ENCODE measurements at regions not wholly inside any gene's neighbourhood (a gene's known extent, or its start where the extent isn't known, plus 50 kb on each side); places are given as distances from the start of the nearest gene placed in this dataset.

DNA sequence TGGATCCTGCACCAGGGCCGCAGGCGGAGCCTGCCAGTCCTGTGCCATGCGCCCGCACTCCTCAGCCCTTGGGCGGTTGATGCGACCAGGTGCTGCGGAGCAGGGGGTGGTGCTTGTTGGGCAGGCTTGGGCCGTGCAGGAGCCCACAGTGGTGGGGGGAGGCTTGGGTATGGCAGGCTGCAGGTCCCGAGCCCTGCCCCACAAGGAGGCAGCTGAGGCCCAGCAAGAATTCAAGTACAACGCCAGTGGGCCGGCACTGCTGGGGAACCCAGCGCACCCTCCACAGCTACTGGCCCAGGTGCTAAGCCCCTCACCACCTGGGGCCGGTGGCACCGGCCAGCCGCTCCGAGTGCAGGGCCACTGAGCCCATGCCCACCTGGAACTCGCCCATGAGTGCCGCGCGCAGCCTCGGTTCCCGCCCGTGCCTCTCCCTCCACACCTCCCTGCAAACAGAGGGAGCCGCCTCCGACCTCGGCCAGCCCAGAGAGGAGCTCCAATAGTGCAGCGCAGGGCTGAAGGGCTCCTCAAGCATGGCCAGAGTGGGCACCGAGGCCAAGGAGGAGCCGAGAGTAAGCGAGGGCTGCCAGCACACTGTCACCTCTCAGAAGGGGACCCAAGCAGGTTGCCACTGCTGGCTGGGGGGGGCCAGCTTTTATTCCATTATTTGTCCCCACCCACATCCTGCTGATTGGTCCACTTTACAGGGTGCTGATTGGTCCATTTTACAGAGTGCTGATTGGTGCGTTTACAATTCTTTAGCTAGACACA lies 339.0 kb upstream of the KLF3 start:
- peaks cover 28 to 40% (median 34%) of the 10 kb centered on the region in 11 experiments for H3K9me3 ChIP-seq (replicated peaks in 1 of 11)
- H3K4me1 ChIP-seq, result peaks cover 4 to 61% (median 9%) of the 10 kb centered on the region in 10 experiments; a peak in 12 of 20 replicates
- no peaks in the 10 kb centered on the region for H4K20me1 ChIP-seq
- H3K9ac ChIP-seq, result no peak overlapping the region
- H3K36me3 ChIP-seq, result 0 out of 22 replicates have a peak, but pooled peaks cover 0 to 8% (median 0%) of the 10 kb centered on the region in 11 experiments
- H3K4me2 ChIP-seq, result no peak overlapping the region
- TF ChIP-seq Cebpa-rat (IDR thresholded peaks at IDR 0.05), result no peak
- H3K27me3 ChIP-seq, result no peaks in the 10 kb centered on the region
- no peak overlapping the region for H3K4me3 ChIP-seq
- no peak overlapping the region for H3K27ac ChIP-seq

GRCh38 chr4:38325629-38325913 lies 338.4 kb upstream of the KLF3 start:
- TF ChIP-seq Cebpa-rat (IDR thresholded peaks at IDR 0.05), result no peak
- Histone ChIP-seq H3K9ac (no peak overlapping the region), H3K4me1 (peaks cover 3 to 61% (median 8%) of the 10 kb centered on the region in 10 experiments; a peak in 11 of 20 replicates), H3K27ac (no peak overlapping the region), H3K36me3 (0 out of 22 replicates have a peak, but pooled peaks cover 0 to 8% (median 0%) of the 10 kb centered on the region in 11 experiments), H3K9me3 (replicated peaks in 1 of 11) (peaks cover 28 to 40% (median 34%) of the 10 kb centered on the region in 11 experiments), H4K20me1 (no peaks in the 10 kb centered on the region), H3K4me2 (no peak overlapping the region), H3K27me3 (no peaks in the 10 kb centered on the region), H3K4me3 (no peak overlapping the region)

DNA sequence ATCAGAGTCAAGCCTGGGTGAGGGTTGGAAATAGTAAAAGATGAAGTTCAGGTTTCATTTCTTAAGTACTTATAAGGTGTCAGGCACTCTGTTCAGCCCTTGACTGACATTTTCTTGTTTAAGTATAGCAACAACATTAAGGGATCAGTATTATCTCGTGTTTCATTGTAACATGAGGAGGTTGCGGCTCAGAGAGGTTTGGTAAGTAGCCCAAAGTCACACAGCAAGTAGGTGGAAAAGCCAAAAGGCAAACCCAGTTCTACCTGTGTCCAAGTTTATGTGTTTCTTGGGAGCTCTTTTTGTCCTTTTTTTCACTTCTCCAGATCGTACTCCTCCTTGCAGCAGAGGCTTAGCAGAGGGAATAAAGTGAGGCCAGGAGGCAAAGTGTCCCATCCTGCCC lies 337.5 kb upstream of the KLF3 start:
- peaks cover 0 to 61% (median 8%) of the 10 kb centered on the region in 10 experiments; a peak in 10 of 20 replicates for H3K4me1 ChIP-seq
- H3K9me3 ChIP-seq (replicated peaks in 1 of 11), result peaks cover 28 to 40% (median 34%) of the 10 kb centered on the region in 11 experiments
- H3K4me3 ChIP-seq, result no peak overlapping the region
- H3K36me3 ChIP-seq, result 0 out of 22 replicates have a peak, but pooled peaks cover 0 to 8% (median 0%) of the 10 kb centered on the region in 11 experiments
- H3K27me3 ChIP-seq, result no peaks in the 10 kb centered on the region
- H3K9ac ChIP-seq, result no peak overlapping the region
- no peak overlapping the region for H3K4me2 ChIP-seq
- no peak for TF ChIP-seq Cebpa-rat (IDR thresholded peaks at IDR 0.05)
- no peaks in the 10 kb centered on the region for H4K20me1 ChIP-seq
- no peak overlapping the region for H3K27ac ChIP-seq

- Histone ChIP-seq H3K27me3 (no peaks in the 10 kb centered on the region), H3K4me3 (no peak overlapping the region), H4K20me1 (no peaks in the 10 kb centered on the region), H3K4me2 (no peak overlapping the region), H3K27ac (no peak overlapping the region), H3K36me3 (0 out of 22 replicates have a peak, but pooled peaks cover 0 to 8% (median 0%) of the 10 kb centered on the region in 11 experiments), H3K9me3 (replicated peaks in 1 of 11) (peaks cover 28 to 40% (median 34%) of the 10 kb centered on the region in 11 experiments), H3K4me1 (peaks cover 0 to 61% (median 8%) of the 10 kb centered on the region in 10 experiments; a peak in 10 of 20 replicates), H3K9ac (no peak overlapping the region)
- no peak for TF ChIP-seq Cebpa-rat (IDR thresholded peaks at IDR 0.05)
These were observed 336.8 kb upstream of the KLF3 start for GRCh38 chr4:38327174-38327573.

DNA sequence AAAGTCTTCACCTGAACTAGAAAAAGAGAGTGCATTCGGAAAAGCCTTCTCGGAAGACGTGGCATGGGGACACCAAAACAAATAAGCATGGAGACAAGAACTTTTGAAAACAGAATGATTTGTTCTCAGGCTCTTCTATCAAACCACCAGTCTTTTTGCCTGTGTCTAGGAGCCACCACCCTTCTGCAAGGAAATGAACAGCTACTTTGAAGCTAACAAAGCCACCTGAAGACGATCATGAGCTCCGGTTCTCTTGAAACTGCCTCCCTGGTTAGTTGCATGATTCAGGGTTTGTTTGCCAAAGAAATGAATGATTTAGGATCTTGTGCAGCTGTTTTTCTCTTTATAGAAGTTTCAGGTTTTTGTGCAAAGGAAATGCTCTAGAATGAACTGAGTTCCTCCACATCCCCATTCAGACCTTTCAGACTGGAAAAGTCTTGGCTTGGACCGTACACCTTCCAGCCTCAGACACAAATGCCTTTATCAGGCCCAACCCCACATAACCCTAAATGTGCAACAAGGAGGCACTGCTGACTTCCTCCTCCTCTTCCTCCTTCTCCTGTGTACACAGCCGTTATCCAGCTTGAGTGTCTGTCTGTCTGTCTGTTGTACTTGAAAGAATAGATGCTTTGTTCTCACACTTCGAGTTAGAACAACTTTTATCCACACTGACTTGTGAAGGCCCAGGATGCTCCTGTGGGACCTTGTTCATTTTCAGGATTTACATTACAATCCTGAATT lies 334.8 kb upstream of the KLF3 start:
- Histone ChIP-seq H3K4me2 (peak overlapping the region in 3 of 11 experiments; percentile 36 to 89 (median 67); a peak in 6 of 22 replicates), H3K36me3 (0 out of 22 replicates have a peak, but pooled peaks cover 0 to 8% (median 0%) of the 10 kb centered on the region in 11 experiments), H3K9ac (no peak overlapping the region), H3K4me3 (no peak overlapping the region), H3K9me3 (replicated peaks in 1 of 11) (peaks cover 24 to 32% (median 31%) of the 10 kb centered on the region in 11 experiments), H3K4me1 (peaks cover 0 to 66% (median 10%) of the 10 kb centered on the region in 10 experiments; a peak in 12 of 20 replicates), H3K27ac (no peak overlapping the region), H3K27me3 (no peaks in the 10 kb centered on the region), H4K20me1 (no peaks in the 10 kb centered on the region)
- no peak for TF ChIP-seq Cebpa-rat (IDR thresholded peaks at IDR 0.05)

GRCh38 chr4:38330321-38330720 lies 333.7 kb upstream of the KLF3 start:
- Histone ChIP-seq H3K9ac (no peak overlapping the region), H3K4me1 (peaks cover 6 to 78% (median 18%) of the 10 kb centered on the region in 10 experiments), H3K27ac (no peak overlapping the region; a peak in 1 of 22 replicates), H4K20me1 (no peaks in the 10 kb centered on the region), H3K4me3 (no peak overlapping the region), H3K27me3 (no peaks in the 10 kb centered on the region), H3K4me2 (peak overlapping the region in 3 of 11 experiments; percentile 52 to 89 (median 65); a peak in 6 of 22 replicates), H3K9me3 (replicated peaks in 1 of 11) (peaks cover 14 to 21% (median 20%) of the 10 kb centered on the region in 11 experiments), H3K36me3 (0 out of 22 replicates have a peak, but pooled peaks cover 0 to 4% (median 0%) of the 10 kb centered on the region in 11 experiments)
- TF ChIP-seq Cebpa-rat (IDR thresholded peaks at IDR 0.05), result no peak

GRCh38 chr4:38330936-38331335 lies 333.1 kb upstream of the KLF3 start:
- Histone ChIP-seq H3K9ac (no peak overlapping the region), H3K27ac (0 out of 22 replicates have a peak overlapping the region, but pooled peaks of 2 of the 11 experiments have one; percentile 9 to 65), H3K4me2 (peak overlapping the region in 3 of 11 experiments; percentile 52 to 89 (median 65); a peak in 6 of 22 replicates), H3K27me3 (no peaks in the 10 kb centered on the region), H3K9me3 (replicated peaks in 1 of 11) (peaks cover 11 to 19% (median 16%) of the 10 kb centered on the region in 11 experiments; a peak in 20 of 22 replicates), H3K4me1 (peaks cover 11 to 84% (median 24%) of the 10 kb centered on the region in 10 experiments), H4K20me1 (no peaks in the 10 kb centered on the region), H3K4me3 (no peak overlapping the region), H3K36me3 (no peaks in the 10 kb centered on the region)
- no peak for TF ChIP-seq Cebpa-rat (IDR thresholded peaks at IDR 0.05)

- Histone ChIP-seq H3K4me1 (peaks cover 11 to 91% (median 25%) of the 10 kb centered on the region in 10 experiments), H3K4me2 (peak overlapping the region in 4 of 11 experiments; percentile 53 to 89 (median 78); a peak in 8 of 22 replicates), H4K20me1 (no peaks in the 10 kb centered on the region), H3K9ac (peak overlapping the region in 3 of 11 experiments; percentile 7 to 30 (median 24); a peak in 4 of 22 replicates), H3K36me3 (0 out of 22 replicates have a peak, but pooled peaks cover 0 to 1% (median 0%) of the 10 kb centered on the region in 11 experiments), H3K4me3 (no peak overlapping the region), H3K9me3 (replicated peaks in 1 of 11) (peaks cover 8 to 23% (median 19%) of the 10 kb centered on the region in 11 experiments), H3K27me3 (no peaks in the 10 kb centered on the region), H3K27ac (peak overlapping the region in 5 of 11 experiments; percentile 42 to 77 (median 65); a peak in 8 of 22 replicates)
- TF ChIP-seq Cebpa-rat (IDR thresholded peaks at IDR 0.05), result no peak
These were observed 331.3 kb upstream of the KLF3 start for GRCh38 chr4:38332699-38333098.
